NCI-H748 (cell line): ENCODE measurements at regions not wholly inside any gene's neighbourhood (a gene's known extent, or its start where the extent isn't known, plus 50 kb on each side); places are given as distances from the start of the nearest gene placed in this dataset.
"Not testable (repeated sequence)": the region's sequence is repeated elsewhere in the genome, so short reads cannot be mapped to it uniquely, and the experiment has no call there.

Experiments
- DNase-seq: peaks from one replicate; lab custom pipeline; 2025; ENCODE audit not compliant: unreplicated experiment; lab: John Stamatoyannopoulos, UW

- no peak for DNase-seq
Measured at GRCh38 chr3:56957522-56957921, 102.9 kb upstream of the SPATA12 start.

DNA sequence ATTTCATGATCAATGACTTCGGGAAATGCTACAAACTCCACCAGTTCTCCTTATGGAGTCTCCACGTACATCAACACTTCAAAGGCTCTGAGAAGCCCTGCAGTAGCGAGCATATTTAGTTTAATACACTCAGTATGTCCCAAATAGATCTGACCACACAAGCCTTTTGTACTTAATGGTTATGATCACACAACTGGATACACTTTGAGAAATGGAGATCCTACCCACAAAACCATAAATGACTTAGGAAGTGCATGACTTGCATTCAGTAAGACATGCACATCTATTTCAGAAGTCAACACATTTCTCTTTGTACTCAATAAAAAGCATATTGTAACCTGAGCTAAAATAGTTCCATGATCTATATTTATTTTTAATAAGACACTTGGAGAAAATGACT, 103.6 kb upstream of the SPATA12 start:
- DNase-seq, result no peak

DNA sequence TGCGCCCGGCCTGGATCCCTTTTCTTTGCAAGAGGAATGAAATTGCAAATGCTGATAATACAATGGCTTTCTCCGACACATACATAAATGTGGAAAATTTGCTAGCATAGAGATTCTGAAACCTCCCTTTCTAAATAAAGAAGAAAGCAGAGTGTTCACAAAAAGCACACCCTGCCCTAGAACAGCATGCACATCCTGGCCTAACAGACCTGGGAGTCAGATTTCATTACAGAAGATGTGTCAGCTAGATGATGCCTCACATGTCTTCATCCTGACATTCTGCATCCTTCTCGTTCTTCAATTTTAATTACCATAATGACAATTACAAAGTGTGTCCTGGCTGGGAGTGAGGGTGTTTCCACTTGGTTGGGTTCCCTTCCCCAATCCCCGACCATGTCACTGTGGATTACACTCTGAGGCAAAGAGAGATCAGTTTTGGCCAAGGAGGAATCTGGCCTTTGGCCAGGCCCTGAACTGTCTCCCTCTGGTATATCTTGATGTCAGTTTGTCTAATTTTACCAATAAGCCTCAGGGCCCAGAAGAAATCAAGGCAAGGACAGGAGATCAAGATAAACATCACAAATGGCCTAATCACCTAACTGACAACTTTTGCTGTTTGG, 104.9 kb upstream of the SPATA12 start:
- DNase-seq, result no peak

GRCh38 chr3:56954125-56954524, 106.3 kb upstream of the SPATA12 start:
- no peak for DNase-seq

DNA sequence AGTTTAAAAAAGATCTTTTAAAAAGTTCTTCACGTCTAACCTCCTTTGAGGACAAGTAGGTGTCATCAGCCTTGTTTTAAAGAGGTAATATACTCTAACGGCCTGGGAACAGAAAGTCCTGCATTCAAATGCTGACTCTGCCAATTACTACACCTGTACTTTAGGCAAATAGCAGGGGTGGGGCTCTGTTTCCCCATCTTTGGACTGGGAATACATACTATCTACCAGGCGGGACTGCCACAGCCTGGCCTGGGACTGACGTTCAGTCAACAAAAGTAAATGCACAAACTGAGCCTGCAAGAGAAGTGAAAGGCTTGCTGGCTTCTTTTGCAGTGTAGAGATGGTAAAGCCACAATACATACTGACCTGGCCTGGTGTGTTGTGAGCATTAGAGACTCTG, 107.6 kb upstream of the SPATA12 start:
- no peak for DNase-seq

DNA sequence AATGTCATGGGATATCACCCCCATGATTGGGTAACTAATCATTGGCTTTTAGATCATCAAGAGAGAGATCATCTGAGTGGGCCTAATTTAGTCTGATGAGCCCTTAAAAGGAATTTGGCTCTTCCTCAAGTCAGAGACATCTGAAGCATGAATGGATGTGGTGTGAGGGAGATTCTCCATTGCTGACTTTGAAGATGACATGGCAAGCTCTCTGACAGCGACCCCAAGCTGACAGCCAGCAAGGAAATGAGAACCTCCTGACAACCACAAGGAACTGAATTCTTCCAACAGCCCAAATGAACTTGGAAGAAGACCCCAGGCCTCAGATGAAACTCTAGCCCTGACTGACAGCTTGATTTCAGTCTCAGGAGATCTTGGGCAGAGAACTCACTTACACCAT, 108.4 kb upstream of the SPATA12 start:
- DNase-seq, result no peak

DNA sequence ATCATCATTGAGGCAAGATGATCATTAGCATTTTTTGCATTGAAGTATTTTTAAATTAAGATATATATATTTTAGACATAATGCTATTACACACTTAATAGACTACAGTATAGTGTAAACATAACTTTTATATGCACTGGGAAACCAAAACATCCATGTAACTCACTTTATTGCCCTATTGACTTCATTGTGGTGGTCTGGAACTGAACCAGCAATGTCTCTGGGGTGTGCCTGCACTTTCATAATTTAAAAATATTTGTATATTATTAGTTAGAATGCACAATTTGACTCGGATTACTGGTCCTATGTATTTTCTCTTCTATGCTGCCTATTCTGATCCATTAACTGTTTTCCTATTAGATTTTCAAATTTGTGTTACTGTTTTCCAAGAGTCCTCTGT, 109.1 kb upstream of the SPATA12 start:
- no peak for DNase-seq

DNA sequence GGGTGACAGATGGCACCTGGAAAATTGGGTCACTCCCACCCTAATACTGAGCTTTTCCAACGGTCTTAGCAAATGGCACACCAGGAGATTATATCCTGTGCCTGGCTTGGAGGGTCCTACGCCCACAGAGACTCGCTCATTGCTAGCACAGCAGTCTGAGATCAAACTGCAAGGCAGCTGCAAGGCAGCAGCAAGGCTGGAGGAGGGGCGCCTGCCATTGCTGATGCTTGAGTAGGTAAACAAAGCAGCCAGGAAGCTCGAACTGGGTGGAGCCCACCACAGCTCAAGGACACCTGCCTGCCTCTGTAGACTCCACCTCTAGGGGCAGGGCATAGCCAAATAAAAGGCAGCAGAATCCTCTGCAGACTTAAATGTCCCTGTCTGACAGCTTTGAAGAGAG, 115.1 kb upstream of the SPATA12 start:
- DNase-seq, result not testable (repeated sequence)

DNA sequence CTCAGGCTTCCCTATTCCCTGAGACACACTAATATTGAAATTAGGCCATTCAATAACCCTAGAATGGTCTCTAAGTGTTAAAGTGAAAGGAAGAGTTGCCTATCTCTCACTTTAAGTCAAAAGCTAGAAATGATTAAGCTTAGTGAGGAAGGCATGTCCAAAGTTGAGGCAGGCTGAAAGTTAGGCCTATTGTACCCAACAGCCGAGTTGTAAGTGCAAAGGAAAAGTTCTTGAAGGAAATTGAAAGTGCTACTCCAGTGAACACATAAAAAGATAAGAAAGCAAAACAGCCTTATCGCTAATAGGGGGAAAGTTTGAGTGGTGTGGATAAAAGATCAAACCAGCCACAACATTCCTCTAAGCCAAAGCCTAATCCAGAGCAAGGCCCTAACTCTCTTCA, 117.9 kb upstream of the SPATA12 start:
- no peak for DNase-seq

- no peak for DNase-seq
Measured at GRCh38 chr3:56940976-56941375, 119.5 kb upstream of the SPATA12 start.

DNA sequence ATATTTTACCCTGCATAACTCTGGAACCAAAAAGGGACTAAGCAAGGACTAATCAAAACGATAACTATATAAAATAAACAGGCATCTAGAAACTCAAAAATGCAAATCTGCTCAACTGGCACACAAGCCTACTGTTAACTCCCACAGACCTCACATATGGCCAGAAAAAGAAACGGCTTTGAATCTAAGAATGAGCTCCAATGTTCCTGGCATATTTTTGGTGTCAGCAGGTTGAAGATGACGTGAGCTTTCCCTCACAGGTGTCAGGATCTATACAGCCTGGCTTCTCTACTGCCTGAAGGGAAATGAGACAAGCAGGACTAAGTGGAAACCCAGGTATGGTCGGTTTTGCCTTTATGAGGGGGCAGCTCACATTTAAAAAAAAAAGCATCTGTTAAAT, 120.1 kb upstream of the SPATA12 start:
- DNase-seq, result no peak

DNA sequence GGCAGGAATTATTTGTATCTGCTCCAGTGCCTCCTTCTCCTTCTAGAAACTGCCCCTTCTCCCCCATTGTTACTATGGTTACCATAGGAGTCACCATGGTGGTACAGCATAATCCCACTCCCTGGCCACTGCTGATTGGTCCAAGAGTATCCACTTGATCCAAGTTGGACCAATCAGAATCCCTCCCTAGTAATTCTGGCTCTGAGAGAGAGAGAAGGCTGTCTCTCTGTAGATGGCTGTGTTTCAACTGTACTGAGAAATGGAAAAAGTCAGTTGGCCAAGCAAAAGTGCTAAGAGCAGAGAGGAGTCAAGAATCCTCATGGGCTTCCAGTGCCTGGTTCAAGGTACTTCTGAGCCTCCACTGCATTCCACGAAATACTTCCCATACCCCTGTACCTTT, 120.6 kb upstream of the SPATA12 start:
- peak; percentile 70 for DNase-seq

GRCh38 chr3:56938530-56938929, 121.9 kb upstream of the SPATA12 start:
- no peak for DNase-seq

DNA sequence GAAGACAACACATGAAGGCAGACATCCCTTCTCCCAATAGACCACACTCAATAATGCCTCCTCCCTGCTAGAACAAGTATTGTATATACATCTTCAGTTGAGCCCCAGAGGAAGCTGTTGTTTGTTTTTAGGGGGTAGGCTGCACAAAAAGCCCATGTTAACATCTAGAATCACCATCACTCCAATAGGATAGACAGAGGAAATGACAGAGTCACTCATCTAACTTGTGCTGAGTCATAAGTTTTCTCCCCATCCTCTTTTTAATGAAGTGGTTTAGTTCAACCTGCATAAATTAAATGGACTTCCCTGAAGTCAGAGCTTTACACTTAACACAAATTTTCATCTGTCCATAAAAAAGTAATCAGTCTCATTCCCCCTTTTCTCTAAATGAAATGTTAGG, 122.9 kb upstream of the SPATA12 start:
- DNase-seq, result no peak

DNA sequence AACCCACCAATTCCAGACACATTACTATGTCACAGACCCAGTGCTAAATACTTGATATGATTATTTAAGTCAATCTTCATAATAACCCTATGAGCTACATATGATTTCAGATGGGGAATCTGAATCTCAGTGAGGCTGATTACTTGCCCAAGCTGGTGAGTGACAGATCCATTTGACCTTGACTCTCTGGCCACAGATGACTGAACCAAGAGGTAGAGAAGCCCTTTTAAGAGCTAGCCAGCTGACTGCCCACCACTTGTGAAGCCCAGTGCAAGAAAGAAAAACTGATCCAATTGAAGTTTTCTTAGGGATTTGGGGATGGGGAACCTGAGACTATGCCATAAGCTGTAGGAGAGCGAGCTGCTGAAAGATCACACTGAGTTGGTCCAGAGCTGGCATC, 124.7 kb upstream of the SPATA12 start:
- no peak for DNase-seq

GRCh38 chr3:56934481-56934880, 126.0 kb upstream of the SPATA12 start:
- DNase-seq, result not testable (repeated sequence)

GRCh38 chr3:56933803-56934202, 126.7 kb upstream of the SPATA12 start:
- DNase-seq, result no peak

DNA sequence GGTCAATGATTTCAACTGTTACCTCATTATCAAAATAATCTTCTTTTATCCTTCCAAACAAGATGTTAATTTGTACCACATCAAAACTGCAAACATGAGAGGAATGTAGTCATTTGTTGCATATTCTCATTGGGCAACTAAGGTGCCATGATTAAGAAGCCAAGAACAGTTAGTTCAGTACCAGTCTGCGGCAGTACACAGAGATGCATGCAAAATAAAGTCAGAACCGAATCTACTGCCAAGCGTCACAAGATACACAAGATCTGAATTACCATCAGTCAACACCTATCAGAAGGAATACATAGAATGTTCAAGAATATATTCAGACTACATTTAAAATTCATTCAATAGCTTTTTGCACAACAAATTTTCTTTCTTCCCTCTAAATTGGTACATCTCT, 127.6 kb upstream of the SPATA12 start:
- no peak for DNase-seq

GRCh38 chr3:56931836-56932235, 128.6 kb upstream of the SPATA12 start:
- no peak for DNase-seq

GRCh38 chr3:56930706-56931105, 129.0 kb upstream of the ARHGEF3 start:
- no peak for DNase-seq

DNA sequence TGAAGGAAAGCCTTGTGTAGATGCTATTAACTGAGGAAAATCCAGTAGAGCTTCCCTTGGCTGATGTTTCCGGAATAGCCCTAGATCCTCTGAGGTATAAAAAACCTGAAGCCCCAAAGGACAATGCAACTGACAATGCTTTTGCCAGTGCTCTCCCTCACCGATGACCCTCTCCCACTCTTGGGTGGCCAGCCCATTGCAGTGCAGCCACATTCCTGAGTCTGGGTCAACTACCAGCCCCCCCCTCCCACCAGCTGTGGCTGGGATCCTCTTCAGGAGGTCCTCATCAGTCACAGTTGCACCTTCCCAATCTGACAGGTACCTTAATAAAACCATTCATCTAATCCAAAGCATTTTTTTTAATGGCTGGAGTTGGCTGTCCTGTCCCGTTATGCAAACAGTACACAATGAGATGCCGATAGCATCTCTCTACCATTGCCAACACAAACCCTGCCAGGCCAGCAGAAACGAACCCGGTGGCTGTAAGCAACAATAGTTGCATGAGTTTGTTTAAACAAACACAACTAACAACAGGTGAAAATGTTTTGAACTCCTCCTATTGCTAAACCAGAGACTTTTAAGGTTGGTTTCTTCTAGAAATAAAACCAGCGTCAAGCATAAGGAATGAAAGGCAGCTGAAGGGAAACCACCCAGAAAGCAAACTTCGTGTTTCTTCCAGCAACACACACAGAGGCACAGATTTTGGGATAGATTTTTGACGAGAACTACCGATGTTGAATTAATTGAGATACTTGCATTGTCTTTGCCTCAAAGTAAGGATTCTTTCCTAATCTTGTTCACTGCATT, 128.3 kb upstream of the ARHGEF3 start:
- DNase-seq, result no peak

- DNase-seq, result no peak
Measured at GRCh38 chr3:56928379-56929068, 126.8 kb upstream of the ARHGEF3 start.
